ENCODE measurements at regions not wholly inside any gene's neighbourhood (a gene's known extent, or its start where the extent isn't known, plus 50 kb on each side); places are given as distances from the start of the nearest gene placed in this dataset.

GRCh38 chr2:8310557-8311455 lies 371.1 kb upstream of the ID2 start:
- TF ChIP-seq YY1 (IDR thresholded peaks at IDR 0.05; ENCODE audit: low read depth) = no peak
- no peak for TF ChIP-seq REST (IDR thresholded peaks at IDR 0.05; ENCODE audit: low read depth)
- TF ChIP-seq TCF12 (IDR thresholded peaks at IDR 0.05; ENCODE audit: low read depth) = no peak
- TF ChIP-seq TAF1 (IDR thresholded peaks at IDR 0.05; ENCODE audit: low read depth) = no peak
- no peak for TF ChIP-seq RAD21 (IDR thresholded peaks at IDR 0.05; ENCODE audit: low read depth)
- no peak for TF ChIP-seq CREB1 (IDR thresholded peaks at IDR 0.05; ENCODE audit: low read depth)
- TF ChIP-seq ZBTB7A (IDR thresholded peaks at IDR 0.05; ENCODE audit: low read depth) = no peak
- no peak for TF ChIP-seq EGR1 (IDR thresholded peaks at IDR 0.05)
- no peak for TF ChIP-seq USF1 (IDR thresholded peaks at IDR 0.05)
- no peak for TF ChIP-seq MAX (IDR thresholded peaks at IDR 0.05)
- no peak for TF ChIP-seq EP300 (IDR thresholded peaks at IDR 0.05; ENCODE audit: borderline replicate concordance)
- TF ChIP-seq NFIC (IDR thresholded peaks at IDR 0.05) = no peak
- TF ChIP-seq CEBPB (IDR thresholded peaks at IDR 0.05) = no peak
- TF ChIP-seq FOXM1 (IDR thresholded peaks at IDR 0.05; ENCODE audit: borderline replicate concordance, low read depth) = no peak
